NCI-H526 treated with DMSO at 0.1 percent for 48 hours (cell line): ENCODE measurements at regions not wholly inside any gene's neighbourhood (a gene's known extent, or its start where the extent isn't known, plus 50 kb on each side); places are given as distances from the start of the nearest gene placed in this dataset.
A peak's percentile ranks its signal among the peaks of the same experiment; 100 is the strongest.

Source experiments
- DNase-seq: peaks from one replicate; lab custom pipeline; 2025; lab: John Stamatoyannopoulos, UW

- DNase-seq, result peak; percentile 10
These were observed 83.7 kb downstream of the TNFAIP2 start for GRCh38 chr14:103206836-103207387.

- DNase-seq, result no peak
These were observed 84.3 kb downstream of the TNFAIP2 start for GRCh38 chr14:103207388-103208072.

DNA sequence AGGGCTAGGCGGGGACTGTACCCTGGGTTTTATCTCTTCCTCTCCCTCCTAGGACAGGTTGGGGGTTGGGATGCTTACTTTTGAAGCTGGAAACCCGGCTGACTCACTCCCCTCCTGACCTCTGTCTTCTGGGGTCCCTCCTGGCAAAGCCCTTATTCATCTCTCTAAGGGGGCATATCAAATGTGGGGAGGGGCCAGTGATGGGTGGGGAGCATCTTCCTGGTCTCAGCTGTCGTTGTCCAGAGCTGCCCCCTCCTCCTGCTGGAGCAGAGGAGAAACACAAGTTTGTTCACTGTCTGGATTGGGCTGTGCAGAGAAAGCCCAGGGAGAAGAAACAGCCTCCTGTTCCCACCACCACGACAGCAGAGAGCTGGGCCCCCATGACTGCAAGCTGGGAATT lies 85.8 kb downstream of the TNFAIP2 start:
- DNase-seq, result no peak

- no peak for DNase-seq
These were observed 86.2 kb downstream of the TNFAIP2 start for GRCh38 chr14:103209506-103209905.

DNA sequence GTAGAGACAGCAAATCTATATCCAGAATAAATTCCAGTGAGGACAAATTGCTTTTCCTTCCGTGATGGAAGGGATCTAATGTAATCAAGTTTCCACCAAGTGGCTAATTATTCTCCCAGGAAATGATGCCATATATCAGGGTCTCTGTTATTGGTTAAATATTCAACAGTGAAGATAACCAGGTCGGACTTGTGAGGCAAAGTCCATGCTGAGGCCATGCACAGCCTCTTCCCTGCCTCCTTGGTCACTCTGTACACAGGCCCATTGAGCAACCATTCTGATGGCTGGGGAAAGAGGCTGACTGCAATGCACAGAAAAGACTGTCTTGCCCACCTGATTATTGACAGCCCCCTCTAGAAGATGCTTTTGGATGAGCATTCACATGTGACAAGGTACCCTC lies 90.1 kb downstream of the TNFAIP2 start:
- DNase-seq, result no peak

- DNase-seq, result no peak
These were observed 91.2 kb downstream of the TNFAIP2 start for GRCh38 chr14:103214461-103214958.

DNA sequence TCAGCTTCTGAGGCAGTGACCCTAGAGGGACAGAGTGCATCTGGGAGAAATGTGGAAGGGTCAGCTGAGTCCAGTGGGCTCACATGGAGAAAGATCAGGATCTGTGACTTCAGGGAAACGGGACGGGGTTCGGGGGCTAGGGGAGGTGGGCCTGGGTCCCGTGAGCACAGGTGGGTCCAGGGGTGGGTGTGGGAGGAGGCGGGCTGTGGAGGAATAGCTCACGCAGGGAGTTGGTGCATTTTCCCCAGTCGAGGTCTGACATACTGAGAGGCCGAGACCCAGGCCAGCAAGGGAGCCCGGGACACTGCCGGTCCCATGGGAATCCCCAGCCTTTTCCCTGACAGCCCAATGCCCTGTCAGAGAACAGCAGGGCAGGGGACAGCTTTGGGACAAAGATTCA lies 93.1 kb downstream of the TNFAIP2 start:
- DNase-seq, result no peak

DNA sequence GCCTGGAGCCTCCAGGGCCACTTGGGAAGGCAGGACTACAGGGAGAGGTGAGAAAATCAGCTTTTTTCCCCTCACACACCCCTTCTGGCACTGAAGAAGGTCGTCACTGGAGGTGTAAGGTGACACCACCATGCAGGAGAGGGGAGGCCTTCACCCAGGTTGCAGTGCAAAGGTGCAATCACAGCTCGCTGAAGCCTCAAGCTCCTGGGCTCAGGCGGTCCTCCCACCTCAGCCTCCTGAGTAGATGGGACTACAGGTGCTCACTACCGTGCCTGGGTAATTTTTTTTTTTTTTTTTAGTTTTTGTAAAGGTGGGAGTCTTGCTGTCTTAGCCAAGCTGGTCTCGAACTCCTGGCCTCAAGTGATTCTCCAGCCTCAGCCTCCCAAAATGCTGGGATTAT lies 93.6 kb downstream of the TNFAIP2 start:
- DNase-seq, result no peak

- DNase-seq, result no peak
These were observed 94.3 kb downstream of the TNFAIP2 start for GRCh38 chr14:103217538-103217937.

DNA sequence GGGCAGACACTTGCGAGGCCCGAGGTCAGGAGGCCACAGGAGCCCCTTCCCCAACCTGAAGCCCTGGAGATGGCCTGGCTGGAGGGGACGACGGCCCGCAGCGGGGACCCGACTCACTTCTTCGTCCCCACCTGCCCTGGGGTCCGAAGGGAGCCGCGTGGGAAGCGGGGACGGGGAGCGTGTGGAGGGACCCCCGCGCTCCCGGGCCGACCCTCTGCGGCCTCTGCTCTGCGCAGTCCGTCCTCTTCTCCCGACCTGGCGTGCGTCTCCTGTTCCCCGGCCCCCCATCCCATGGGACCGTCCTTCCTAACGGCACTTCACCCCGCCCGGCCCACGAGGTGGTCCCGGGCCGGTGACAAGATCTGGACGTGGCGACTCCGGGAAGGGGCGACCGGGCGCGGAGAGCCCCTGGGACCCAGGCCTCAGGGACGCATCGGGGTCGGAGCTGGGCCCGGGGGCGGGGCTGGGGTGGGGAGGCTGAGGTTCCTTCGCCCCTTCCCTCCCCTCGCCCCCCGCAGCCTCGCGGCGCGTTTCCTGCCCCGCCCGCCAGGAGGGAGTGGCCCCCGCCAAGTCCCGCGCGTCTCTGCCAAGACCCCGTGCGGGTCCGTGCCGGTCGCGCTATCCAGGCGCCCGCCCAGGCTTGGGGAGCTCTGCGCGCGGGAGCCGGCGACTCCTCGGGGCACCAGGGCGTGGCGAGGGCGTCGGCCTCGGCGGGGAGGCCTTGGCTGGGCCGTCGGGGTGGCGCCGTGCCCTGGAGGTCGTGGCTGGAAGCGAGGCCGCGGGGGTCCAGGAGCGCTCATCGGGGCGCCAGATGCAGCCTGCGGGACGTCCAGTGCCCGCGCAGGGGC lies 97.1 kb downstream of the TNFAIP2 start:
- DNase-seq, result no peak

DNA sequence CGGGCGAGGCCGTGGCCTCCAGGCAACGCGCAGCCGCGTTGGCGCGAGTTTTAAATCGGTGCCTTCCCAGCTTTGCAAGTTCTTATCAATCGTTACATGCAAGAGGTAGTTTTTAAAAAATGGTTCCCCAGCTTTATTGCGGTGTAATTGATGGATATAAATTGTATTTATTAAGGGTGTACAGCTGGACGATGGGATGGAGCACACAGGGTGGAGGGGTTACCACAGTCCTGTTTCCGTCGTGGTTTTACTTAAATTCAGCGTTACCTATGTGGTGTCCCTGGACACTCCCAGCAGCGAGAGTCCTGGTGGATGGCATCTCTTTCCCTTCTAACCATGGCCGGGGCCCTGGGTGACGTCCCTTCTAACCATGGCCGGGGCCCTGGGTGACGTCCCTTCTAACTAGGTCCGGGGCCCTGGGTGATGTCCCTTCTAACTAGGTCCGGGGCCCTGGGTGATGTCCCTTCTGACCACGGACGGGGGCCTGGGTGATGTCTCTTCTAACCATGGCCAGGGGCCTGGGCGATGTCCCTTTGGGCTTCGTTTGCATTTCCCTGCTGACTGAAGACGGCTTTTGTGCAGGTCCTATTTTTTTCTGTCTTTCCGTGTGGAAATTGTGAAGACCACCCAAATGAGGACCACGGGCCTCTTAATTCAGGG lies 97.9 kb downstream of the TNFAIP2 start:
- DNase-seq, result no peak

- no peak for DNase-seq
These were observed 98.6 kb downstream of the TNFAIP2 start for GRCh38 chr14:103221781-103222358.

DNA sequence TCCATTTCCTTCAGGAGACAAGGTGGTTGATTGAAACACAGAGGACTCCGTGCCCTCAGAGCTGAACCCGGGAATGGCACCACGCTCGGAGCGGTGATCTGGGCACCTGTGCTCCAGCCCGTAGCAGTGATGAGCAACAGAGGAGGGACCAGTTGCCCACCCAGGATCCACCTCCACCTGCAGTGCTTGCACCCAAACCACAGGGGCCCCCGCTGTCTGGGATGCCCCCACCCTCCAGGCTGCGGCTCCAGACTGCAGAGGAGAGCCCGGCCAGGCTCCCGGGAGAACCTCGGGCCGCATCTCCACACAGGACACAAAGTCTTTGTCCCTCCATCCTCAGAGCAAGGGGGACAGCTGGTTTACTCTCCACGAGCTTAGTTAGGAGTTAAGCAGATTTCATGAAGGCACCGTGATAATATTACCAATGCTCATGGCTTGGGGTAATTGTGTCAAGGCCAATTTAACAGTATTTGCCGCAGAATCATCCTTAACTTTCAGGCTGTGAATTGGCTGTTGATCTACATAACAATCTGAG lies 100.6 kb downstream of the TNFAIP2 start:
- DNase-seq, result no peak

- no peak for DNase-seq
These were observed 101.8 kb downstream of the TNFAIP2 start for GRCh38 chr14:103225062-103225461.

GRCh38 chr14:103225476-103225875 lies 102.2 kb downstream of the TNFAIP2 start:
- no peak for DNase-seq

DNA sequence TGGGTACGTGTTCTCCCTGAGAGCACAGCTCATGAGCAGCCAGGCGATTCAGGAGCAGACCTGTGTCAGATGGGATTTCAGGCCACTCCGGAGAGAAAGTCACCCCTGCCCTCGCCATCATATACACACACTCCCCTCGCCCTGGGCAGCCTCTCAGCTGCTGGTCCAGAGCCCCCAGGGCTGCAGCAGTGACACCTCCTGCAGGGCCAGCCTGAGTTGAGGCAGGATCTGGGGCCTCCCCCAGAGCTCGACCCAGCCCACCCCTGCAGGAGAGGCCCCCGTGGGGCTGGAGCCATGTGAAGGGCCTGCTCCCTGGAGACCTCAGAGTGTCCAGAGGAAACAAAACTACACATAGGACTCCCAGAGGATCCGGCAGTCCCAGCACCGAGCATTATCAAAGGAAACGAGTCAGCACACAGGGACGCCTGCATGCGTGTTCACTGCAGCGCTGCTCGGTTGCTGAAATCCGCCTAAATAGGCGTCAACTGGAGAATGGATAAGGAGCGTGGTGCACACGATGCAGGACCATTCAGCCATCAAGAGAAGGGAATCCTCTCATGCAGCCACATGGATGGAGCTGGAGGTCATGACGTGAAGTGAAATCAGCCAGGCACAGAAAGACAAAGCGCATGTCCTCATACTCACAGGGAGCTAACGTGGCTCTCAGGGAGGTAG lies 104.0 kb downstream of the TNFAIP2 start:
- no peak for DNase-seq

- no peak for DNase-seq
These were observed 105.0 kb downstream of the TNFAIP2 start for GRCh38 chr14:103228076-103228806.

DNA sequence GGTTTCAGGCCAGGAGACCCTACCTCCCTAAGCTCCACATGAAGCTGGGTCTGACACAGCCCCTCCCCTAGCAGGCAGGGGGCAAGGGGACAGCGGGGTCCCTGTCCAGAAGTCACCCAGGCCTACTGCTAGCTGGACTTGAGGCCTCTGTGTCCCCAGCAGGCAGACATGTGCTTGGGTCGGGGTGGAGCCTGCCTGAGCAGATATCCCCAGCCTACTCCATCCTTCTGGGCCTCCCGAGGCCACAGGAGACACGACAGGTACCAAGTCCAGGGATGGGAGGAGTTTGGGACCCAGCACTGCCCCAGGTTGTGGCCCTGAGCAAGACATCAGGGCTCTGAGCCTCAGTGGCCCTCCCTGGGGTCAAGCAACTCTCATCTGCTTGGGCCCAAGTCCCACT lies 105.2 kb upstream of the EIF5 start:
- no peak for DNase-seq

GRCh38 chr14:103230021-103230420 lies 104.0 kb upstream of the EIF5 start:
- DNase-seq, result no peak

DNA sequence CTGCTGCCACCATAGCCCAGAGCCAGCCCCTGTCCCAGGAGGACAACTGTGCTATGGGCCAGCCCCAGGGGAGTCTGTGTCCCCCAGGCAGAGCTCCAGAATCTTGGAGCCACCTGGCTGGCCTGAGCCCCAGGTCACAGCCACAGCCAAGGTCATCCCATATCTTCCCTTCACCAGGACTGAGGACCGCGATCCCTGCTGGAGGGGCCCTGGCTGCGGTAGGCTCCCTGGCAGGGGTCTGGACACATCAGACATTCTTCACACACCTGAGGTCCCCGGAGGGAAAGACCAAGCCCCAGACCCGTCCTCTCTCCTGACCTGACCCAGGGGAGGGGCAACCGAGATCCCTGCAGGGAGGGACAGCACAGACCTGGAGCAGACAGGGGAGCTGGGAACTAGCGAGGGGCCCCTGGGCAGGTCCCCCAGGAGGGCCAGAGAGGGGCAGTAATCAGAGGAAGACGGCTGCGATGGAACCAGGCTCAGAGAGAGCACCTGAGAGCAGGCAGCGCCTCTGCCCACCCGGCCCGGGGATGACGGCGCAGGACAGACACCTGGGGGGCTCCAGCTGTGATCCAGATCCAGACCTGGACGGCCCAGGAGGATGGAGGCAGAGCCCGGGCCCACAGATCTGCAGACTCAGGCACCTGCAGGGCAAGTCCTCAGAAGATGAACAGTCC lies 103.2 kb upstream of the EIF5 start:
- DNase-seq, result no peak
